HG02759 (cell line): ENCODE measurements at regions not wholly inside any gene's neighbourhood (a gene's known extent, or its start where the extent isn't known, plus 50 kb on each side); places are given as distances from the start of the nearest gene placed in this dataset.

Source experiments
- ATAC-seq: cut with Tn5 transposase; IDR thresholded peaks from one replicate; pipeline ENCODE4 v1.9.1; 2021; ENCODE audit warnings: mild to moderate bottlenecking, moderate library complexity; ENCODE audit not compliant: unreplicated experiment

GRCh38 chr1:68551459-68551858 lies 54.6 kb upstream of the DEPDC1 start:
- no peak for ATAC-seq

GRCh38 chr1:68558321-68559026 lies 61.6 kb upstream of the DEPDC1 start:
- ATAC-seq: no peak

- no peak for ATAC-seq
Measured at GRCh38 chr1:68565923-68566322, 69.0 kb upstream of the DEPDC1 start.

- no peak for ATAC-seq
Measured at GRCh38 chr1:68570871-68571270, 74.0 kb upstream of the DEPDC1 start.

- ATAC-seq: no peak
Measured at GRCh38 chr1:68571454-68572235, 74.8 kb upstream of the DEPDC1 start.

GRCh38 chr1:68585351-68585750 lies 88.5 kb upstream of the DEPDC1 start:
- no peak for ATAC-seq

- no peak for ATAC-seq
Measured at GRCh38 chr1:68586766-68587165, 89.9 kb upstream of the DEPDC1 start.

- ATAC-seq: no peak
Measured at GRCh38 chr1:68588304-68588703, 91.4 kb upstream of the DEPDC1 start.

- no peak for ATAC-seq
Measured at GRCh38 chr1:68590473-68590872, 93.6 kb upstream of the DEPDC1 start.

GRCh38 chr1:68594851-68595250 lies 98.0 kb upstream of the DEPDC1 start:
- no peak for ATAC-seq

- ATAC-seq: peak; percentile 58
Measured at GRCh38 chr1:68600049-68600661, 103.3 kb upstream of the DEPDC1 start.

GRCh38 chr1:68608289-68608688 lies 111.4 kb upstream of the DEPDC1 start:
- ATAC-seq: no peak

- no peak for ATAC-seq
Measured at GRCh38 chr1:68615312-68615711, 118.4 kb upstream of the DEPDC1 start.

GRCh38 chr1:68617942-68618341 lies 121.1 kb upstream of the DEPDC1 start:
- no peak for ATAC-seq

- ATAC-seq: no peak
Measured at GRCh38 chr1:68620571-68620970, 123.7 kb upstream of the DEPDC1 start.

GRCh38 chr1:68623700-68624099 lies 126.8 kb upstream of the DEPDC1 start:
- ATAC-seq: no peak

GRCh38 chr1:68624233-68624632 lies 127.4 kb upstream of the DEPDC1 start:
- ATAC-seq: no peak

GRCh38 chr1:68625624-68626023 lies 128.7 kb upstream of the DEPDC1 start:
- ATAC-seq: no peak

GRCh38 chr1:68633141-68633919 lies 136.4 kb upstream of the DEPDC1 start:
- no peak for ATAC-seq

GRCh38 chr1:68644504-68644903 lies 147.6 kb upstream of the DEPDC1 start:
- ATAC-seq: no peak

GRCh38 chr1:68651115-68651514 lies 154.2 kb upstream of the DEPDC1 start:
- ATAC-seq: no peak
